ENCODE measurements at regions not wholly inside any gene's neighbourhood (a gene's known extent, or its start where the extent isn't known, plus 50 kb on each side); places are given as distances from the start of the nearest gene placed in this dataset.
A peak's percentile ranks its signal among the peaks of the same experiment; 100 is the strongest.

DNA sequence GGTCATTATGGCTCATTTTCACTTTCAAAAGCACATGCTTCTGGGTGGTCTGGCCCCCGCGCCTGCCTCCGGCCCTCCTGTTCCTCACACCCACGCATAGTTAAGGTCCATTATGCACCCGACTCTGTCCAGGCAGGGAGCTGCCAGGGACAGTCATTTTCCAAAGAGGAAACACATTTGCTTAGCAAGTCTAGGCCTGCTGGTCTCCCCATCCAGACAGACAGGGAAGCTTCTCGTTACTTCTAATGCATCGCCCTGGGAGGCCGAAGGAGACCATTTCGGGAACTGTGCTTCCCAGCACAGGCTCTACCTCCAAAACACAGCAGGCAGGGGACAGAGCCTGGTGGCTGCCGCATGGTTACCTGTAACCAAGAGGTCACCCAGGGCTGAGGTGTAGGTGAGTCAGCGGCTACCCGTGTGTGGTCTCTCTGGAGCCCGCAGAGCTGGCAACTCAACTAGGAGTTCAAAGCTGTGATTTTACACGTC is 87.1 kb upstream of the SHANK2 start:
- Mint-ChIP-seq H3K4me3 (no peak overlapping the region), H3K27me3 (ENCODE audit: low read depth, poor library complexity) (peaks cover 25% of the 10 kb centered on the region), H3K36me3 (ENCODE audit: low read depth) (no peaks in the 10 kb centered on the region), H3K27ac (peak overlapping the region; percentile 33), H3K9me3 (no peaks in the 10 kb centered on the region), H3K4me1 (peaks cover 38% of the 10 kb centered on the region)
- no peak for DNase-seq
- no peak for TF ChIP-seq CTCF (IDR thresholded peaks at IDR 0.05)

GRCh38 chr11:71338801-71339395 is 86.5 kb upstream of the SHANK2 start:
- Mint-ChIP-seq H3K4me3 (no peak overlapping the region), H3K27me3 (ENCODE audit: low read depth, poor library complexity) (peaks cover 26% of the 10 kb centered on the region), H3K27ac (peak overlapping the region; percentile 33), H3K36me3 (ENCODE audit: low read depth) (no peaks in the 10 kb centered on the region), H3K9me3 (peaks cover 1% of the 10 kb centered on the region), H3K4me1 (peaks cover 38% of the 10 kb centered on the region)
- TF ChIP-seq CTCF (IDR thresholded peaks at IDR 0.05): no peak
- no peak for DNase-seq

DNA sequence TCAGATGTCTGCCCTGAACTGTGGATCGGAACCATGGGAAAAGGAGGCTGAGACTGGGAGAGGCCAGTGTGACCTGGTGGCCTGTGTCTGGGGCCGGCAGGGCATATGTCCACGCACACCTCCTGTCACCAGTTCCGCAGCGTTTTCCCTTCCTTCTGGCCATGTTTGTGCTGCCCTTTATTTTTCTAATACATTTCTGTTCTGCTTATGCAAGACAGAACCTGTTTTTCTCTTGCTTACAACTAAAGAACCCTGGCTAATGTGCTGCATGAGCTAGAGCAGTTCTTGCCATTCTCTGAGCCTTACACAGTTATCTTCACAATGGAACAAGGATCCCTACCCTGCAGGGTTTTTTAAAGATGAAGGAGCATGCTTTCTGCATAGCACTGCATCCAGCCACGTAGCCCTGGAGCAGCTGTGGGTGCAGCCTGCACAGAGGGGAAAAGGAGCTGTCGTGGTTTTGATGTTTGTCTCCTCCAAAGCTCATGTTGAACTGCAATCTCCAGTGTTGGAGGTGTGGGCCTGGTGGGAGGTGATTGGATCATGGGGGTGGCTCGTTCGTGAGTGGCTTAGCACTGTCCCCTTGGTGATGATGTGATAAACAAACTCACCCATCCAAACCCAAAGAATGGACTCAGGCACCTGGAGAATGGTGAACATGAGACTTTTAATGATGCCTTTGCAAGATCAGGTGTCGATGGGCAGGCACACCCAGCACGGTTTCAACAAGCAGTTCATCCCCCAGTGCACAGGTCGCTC is 84.8 kb upstream of the SHANK2 start:
- no peak for TF ChIP-seq CTCF (IDR thresholded peaks at IDR 0.05)
- H3K9me3 Mint-ChIP-seq: peaks cover 12% of the 10 kb centered on the region
- DNase-seq: no peak
- H3K27ac Mint-ChIP-seq: peak overlapping the region; percentile 70
- peaks cover 38% of the 10 kb centered on the region for H3K4me1 Mint-ChIP-seq
- no peaks in the 10 kb centered on the region for H3K36me3 Mint-ChIP-seq (ENCODE audit: low read depth)
- H3K27me3 Mint-ChIP-seq (ENCODE audit: low read depth, poor library complexity): peaks cover 26% of the 10 kb centered on the region
- H3K4me3 Mint-ChIP-seq: no peak overlapping the region

DNA sequence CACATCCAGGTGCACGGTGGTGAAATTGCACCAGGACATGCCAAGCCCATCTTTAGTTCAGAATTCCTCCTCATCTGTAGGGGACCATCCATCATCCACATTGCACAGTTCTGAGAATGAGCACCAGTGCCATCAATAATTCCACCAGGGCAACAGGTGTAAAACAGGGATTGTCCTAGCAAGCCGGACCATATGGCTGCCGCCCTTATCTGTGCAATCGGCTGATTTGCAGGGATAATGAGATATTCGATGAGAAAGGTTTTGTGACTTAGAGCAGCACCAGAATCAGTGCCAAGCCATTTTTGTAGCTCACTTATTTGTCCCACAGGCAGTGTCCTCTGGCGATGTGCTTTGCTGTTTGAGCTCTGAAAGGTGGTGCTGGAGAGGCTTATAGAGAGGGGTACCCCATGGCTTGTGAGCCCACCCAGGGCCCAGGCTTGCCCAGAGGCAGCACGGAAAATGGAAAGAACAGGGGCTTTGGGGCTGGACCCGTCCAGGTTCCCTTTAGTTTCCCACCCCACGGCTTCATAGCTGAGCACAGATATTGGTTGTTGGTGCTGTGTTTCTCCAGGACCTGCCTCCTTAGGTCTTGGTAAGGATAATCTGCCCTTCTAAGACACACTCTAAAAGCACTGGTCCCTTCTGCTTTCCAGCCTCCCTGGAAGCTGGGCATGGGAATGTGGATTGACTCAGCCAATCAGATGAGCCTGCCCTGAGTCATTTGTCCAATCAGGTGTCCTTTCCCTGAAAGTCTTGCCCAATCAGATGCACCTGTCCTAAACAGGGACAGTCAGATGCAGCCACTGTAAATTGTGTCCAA is 84.0 kb upstream of the SHANK2 start:
- H3K4me1 Mint-ChIP-seq: peaks cover 38% of the 10 kb centered on the region
- no peak overlapping the region for H3K4me3 Mint-ChIP-seq
- TF ChIP-seq CTCF (IDR thresholded peaks at IDR 0.05): no peak
- H3K36me3 Mint-ChIP-seq (ENCODE audit: low read depth): no peaks in the 10 kb centered on the region
- peaks cover 12% of the 10 kb centered on the region for H3K9me3 Mint-ChIP-seq
- H3K27me3 Mint-ChIP-seq (ENCODE audit: low read depth, poor library complexity): peaks cover 25% of the 10 kb centered on the region
- no peak for DNase-seq
- H3K27ac Mint-ChIP-seq: no peak overlapping the region

GRCh38 chr11:71335371-71335770 is 83.0 kb upstream of the SHANK2 start:
- no peak for TF ChIP-seq CTCF (IDR thresholded peaks at IDR 0.05)

More at GRCh38 chr11:71335371-71335770, 83.0 kb upstream of the SHANK2 start:
- no peaks in the 10 kb centered on the region for H3K36me3 Mint-ChIP-seq (ENCODE audit: low read depth)
- H3K27me3 Mint-ChIP-seq (ENCODE audit: low read depth, poor library complexity): peaks cover 20% of the 10 kb centered on the region
- H3K9me3 Mint-ChIP-seq: peaks cover 12% of the 10 kb centered on the region
- H3K27ac Mint-ChIP-seq: no peak overlapping the region
- no peak overlapping the region for H3K4me3 Mint-ChIP-seq
- peaks cover 33% of the 10 kb centered on the region for H3K4me1 Mint-ChIP-seq
- DNase-seq: no peak
